Kidney epithelial cell (primary cell): ENCODE measurements at regions not wholly inside any gene's neighbourhood (a gene's known extent, or its start where the extent isn't known, plus 50 kb on each side); places are given as distances from the start of the nearest gene placed in this dataset.
A peak's percentile ranks its signal among the peaks of the same experiment; 100 is the strongest.

Experiments used
- DNase-seq: peaks from one replicate; pipeline ENCODE4 v3.0.0-alpha.2; 2010; ENCODE audit warnings: low read depth
- H3K27me3 ChIP-seq: 2 replicates; pipeline ENCODE4 v1.6.0; 2011; ENCODE audit warnings: low read length; ENCODE audit not compliant: control insufficient read depth, insufficient read depth
- H3K36me3 ChIP-seq: 2 replicates; pipeline ENCODE4 v1.5.1; 2011; ENCODE audit warnings: low read length; ENCODE audit not compliant: control insufficient read depth, insufficient read depth
- H3K4me3 ChIP-seq: 2 replicates; pipeline ENCODE4 v1.5.1; 2011; ENCODE audit warnings: low read depth, mild to moderate bottlenecking, control low read depth, low read length
- CTCF ChIP-seq: IDR thresholded peaks from 2 replicates; pipeline ENCODE4 v1.5.1; 2011; ENCODE audit warnings: mild to moderate bottlenecking, moderate library complexity, low read length, control low read depth, inconsistent platforms; ENCODE audit not compliant: insufficient read depth, poor library complexity, severe bottlenecking

- no peak for DNase-seq
- H3K36me3 ChIP-seq: no peaks in the 10 kb centered on the region
- TF ChIP-seq CTCF: no peak
Observed at GRCh38 chr1:79325126-79325525, 318.6 kb upstream of the ADGRL4 start.

GRCh38 chr1:79323239-79324025 lies 316.9 kb upstream of the ADGRL4 start:
- DNase-seq: peak; percentile 97
- no peaks in the 10 kb centered on the region for H3K27me3 ChIP-seq

More at GRCh38 chr1:79325126-79325525, 318.6 kb upstream of the ADGRL4 start:
- Histone ChIP-seq H3K27me3 (no peaks in the 10 kb centered on the region), H3K4me3 (no peak overlapping the region)

GRCh38 chr1:79322511-79323027 lies 316.0 kb upstream of the ADGRL4 start:
- Histone ChIP-seq H3K36me3 (no peaks in the 10 kb centered on the region), H3K4me3 (no peak overlapping the region), H3K27me3 (no peaks in the 10 kb centered on the region)
- DNase-seq: no peak
- TF ChIP-seq CTCF: peak; percentile 15

More at GRCh38 chr1:79323239-79324025, 316.9 kb upstream of the ADGRL4 start:
- Histone ChIP-seq H3K4me3 (no peak overlapping the region), H3K36me3 (no peaks in the 10 kb centered on the region)
- TF ChIP-seq CTCF: no peak

- TF ChIP-seq CTCF: no peak
- no peaks in the 10 kb centered on the region for H3K36me3 ChIP-seq
- DNase-seq: no peak
- no peak overlapping the region for H3K4me3 ChIP-seq
- H3K27me3 ChIP-seq: no peaks in the 10 kb centered on the region
Observed at GRCh38 chr1:79312438-79312837, 305.9 kb upstream of the ADGRL4 start.

GRCh38 chr1:79310609-79311008 lies 304.1 kb upstream of the ADGRL4 start:
- Histone ChIP-seq H3K36me3 (no peaks in the 10 kb centered on the region), H3K4me3 (no peak overlapping the region), H3K27me3 (no peaks in the 10 kb centered on the region)
- DNase-seq: no peak
- TF ChIP-seq CTCF: no peak
